ENCODE measurements at regions not wholly inside any gene's neighbourhood (a gene's known extent, or its start where the extent isn't known, plus 50 kb on each side); places are given as distances from the start of the nearest gene placed in this dataset. TPM values are rescaled to one million over a fixed set of nuclear protein-coding genes. Genes with fewer than 3 reads are reported as not detected.

DNA sequence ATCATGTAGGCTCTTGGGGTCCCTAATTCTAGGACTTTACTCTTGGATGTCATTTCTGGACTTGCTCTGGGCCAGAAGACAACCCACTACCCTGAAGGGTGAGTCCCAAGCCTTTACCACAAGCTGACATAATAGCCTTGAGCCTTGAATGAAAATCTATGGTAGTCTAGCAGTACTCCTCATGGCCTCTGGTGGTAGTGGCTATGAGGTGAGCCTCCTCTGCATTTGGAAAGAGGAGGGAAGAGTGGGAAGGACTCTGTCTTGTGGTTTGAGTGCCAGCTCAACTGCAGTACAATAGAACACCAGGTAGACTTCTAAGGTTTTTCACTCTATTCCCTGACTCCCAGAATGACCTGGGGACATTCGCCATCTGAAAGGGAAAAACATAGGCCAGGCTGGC lies 96.5 kb downstream of the DCAF12L1 start:
- Histone ChIP-seq H3K4me3 (ENCODE audit: insufficient read depth in 1 of 2, low read depth in 1 of 2, low read length in 2 of 2) (no peak overlapping the region), H3K9ac (ENCODE audit: low read length) (no peak overlapping the region), H3K79me1 (replicated peaks; ENCODE audit: low read length, poor library complexity, severe bottlenecking) (no peaks in the 10 kb centered on the region), H4K8ac (ENCODE audit: low read length) (no peak overlapping the region), H2BK15ac (ENCODE audit: low read depth, poor library complexity, severe bottlenecking) (no peak overlapping the region), H3K4ac (ENCODE audit: low read depth in 1 of 2, low read length in 2 of 2) (no peak overlapping the region), H3K14ac (ENCODE audit: low read length in 2 of 2) (no peak overlapping the region), H2BK5ac (ENCODE audit: low read depth, low read length, poor library complexity, severe bottlenecking) (no peak overlapping the region), H2BK12ac (ENCODE audit: low read length in 2 of 2) (no peak overlapping the region), H3K23ac (ENCODE audit: low read length in 2 of 2) (no peak overlapping the region), H3K27ac (ENCODE audit: low read length, poor library complexity, severe bottlenecking) (no peak overlapping the region), H2AFZ (ENCODE audit: low read depth, low read length) (no peak overlapping the region), H2BK120ac (ENCODE audit: low read depth, low read length) (no peak overlapping the region), H2AK5ac (ENCODE audit: low read length, severe bottlenecking) (no peak overlapping the region), H3K36me3 (ENCODE audit: control insufficient read depth in 1 of 2, insufficient read depth in 2 of 2, low read depth in 1 of 2, low read length in 2 of 2) (no peaks in the 10 kb centered on the region), H3K27me3 (ENCODE audit: control insufficient read depth in 1 of 2, insufficient read depth in 1 of 2, low read length in 2 of 2) (no peaks in the 10 kb centered on the region), H3K9me3 (ENCODE audit: control insufficient read depth, low read length) (peaks cover 2% of the 10 kb centered on the region), H3K4me1 (ENCODE audit: control insufficient read depth, insufficient read depth, low read depth, low read length) (no peaks in the 10 kb centered on the region), H3K4me2 (ENCODE audit: low read length, poor library complexity, severe bottlenecking) (no peak overlapping the region), H3K18ac (ENCODE audit: low read depth in 1 of 2, low read length in 2 of 2) (no peak overlapping the region), H4K91ac (ENCODE audit: low read length) (no peak overlapping the region)
- no CpG with 5 or more reads among the region's 1 CpG for WGBS
- no peak for DNase-seq

DNA sequence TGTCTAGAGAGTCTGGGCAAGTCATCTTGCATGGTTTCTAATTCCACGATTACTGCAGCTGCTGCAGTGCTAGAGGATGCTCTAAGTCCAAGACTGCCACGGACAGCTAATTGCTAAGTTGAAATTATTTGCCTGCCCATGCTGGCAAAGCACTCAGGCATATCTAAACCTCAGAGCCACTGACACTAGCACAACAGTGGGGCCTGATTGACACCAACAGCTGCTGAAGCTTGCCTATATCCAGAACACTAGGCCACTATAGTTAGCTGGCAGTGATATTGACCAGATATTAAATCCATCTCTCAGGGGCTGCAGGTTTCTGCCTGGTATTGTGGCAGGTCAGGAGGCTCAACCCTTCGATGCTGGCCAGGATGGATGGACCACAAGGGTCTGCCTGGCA lies 103.9 kb downstream of the DCAF12L1 start:
- H3K36me3 ChIP-seq (ENCODE audit: control insufficient read depth in 1 of 2, insufficient read depth in 2 of 2, low read depth in 1 of 2, low read length in 2 of 2) = no peaks in the 10 kb centered on the region
- H3K4ac ChIP-seq (ENCODE audit: low read depth in 1 of 2, low read length in 2 of 2) = no peak overlapping the region
- H2AFZ ChIP-seq (ENCODE audit: low read depth, low read length) = no peak overlapping the region

More for the DNA sequence above, 103.9 kb downstream of the DCAF12L1 start:
- Histone ChIP-seq H4K91ac (ENCODE audit: low read length) (no peak overlapping the region), H3K14ac (ENCODE audit: low read length in 2 of 2) (no peak overlapping the region), H3K18ac (ENCODE audit: low read depth in 1 of 2, low read length in 2 of 2) (no peak overlapping the region), H3K27ac (ENCODE audit: low read length, poor library complexity, severe bottlenecking) (no peak overlapping the region), H3K27me3 (ENCODE audit: control insufficient read depth in 1 of 2, insufficient read depth in 1 of 2, low read length in 2 of 2) (no peaks in the 10 kb centered on the region), H2BK120ac (ENCODE audit: low read depth, low read length) (no peak overlapping the region), H2BK12ac (ENCODE audit: low read length in 2 of 2) (no peak overlapping the region), H3K4me2 (ENCODE audit: low read length, poor library complexity, severe bottlenecking) (no peak overlapping the region), H2AK5ac (ENCODE audit: low read length, severe bottlenecking) (no peak overlapping the region), H3K79me1 (replicated peaks; ENCODE audit: low read length, poor library complexity, severe bottlenecking) (no peaks in the 10 kb centered on the region), H3K23ac (ENCODE audit: low read length in 2 of 2) (no peak overlapping the region), H4K8ac (ENCODE audit: low read length) (no peak overlapping the region), H3K4me1 (ENCODE audit: control insufficient read depth, insufficient read depth, low read depth, low read length) (no peaks in the 10 kb centered on the region), H3K9me3 (ENCODE audit: control insufficient read depth, low read length) (peaks cover 8% of the 10 kb centered on the region), H3K9ac (ENCODE audit: low read length) (no peak overlapping the region), H2BK15ac (ENCODE audit: low read depth, poor library complexity, severe bottlenecking) (no peak overlapping the region), H2BK5ac (ENCODE audit: low read depth, low read length, poor library complexity, severe bottlenecking) (no peak overlapping the region), H3K4me3 (ENCODE audit: insufficient read depth in 1 of 2, low read depth in 1 of 2, low read length in 2 of 2) (no peak overlapping the region)
- WGBS = 50% methylated on average over 3 of the region's 3 CpGs
- no peak for DNase-seq

Small RNAs in the stretch of these regions (small RNA-seq; reads per million reads assigned to genes)
- gene MTND4LP1 (ENCODE audit: low read depth) = not detected
